Adrenal gland (tissue), 5 donors: ENCODE measurements at regions not wholly inside any gene's neighbourhood (a gene's known extent, or its start where the extent isn't known, plus 50 kb on each side); places are given as distances from the start of the nearest gene placed in this dataset.

Experiments
- CTCF ChIP-seq, 6 experiments: fragments of 450-650 bp in 4 of 6; fragments of 200-600 bp in 2 of 6; sonication (generic) in 1 of 6; IDR thresholded peaks; 1 replicate in 5 of 6; 2 replicates in 1 of 6; pipeline versions ENCODE4 v1.5.1 to v1.8.0; 2016 to 2021; ENCODE audit warnings: antibody characterized with exemption in 6 of 6, mild to moderate bottlenecking in 2 of 6, moderate library complexity in 1 of 6
- POLR2A ChIP-seq, 2 donors: fragments of 450-650 bp; IDR thresholded peaks; one replicate each; pipeline ENCODE4 v1.6.1; 2017; ENCODE audit warnings: antibody characterized with exemption in 2 of 2, mild to moderate bottlenecking in 2 of 2, moderate library complexity in 1 of 2
- donor health status: DM: no; HTN: no; CAD: no.

- no peak for TF ChIP-seq POLR2A (IDR thresholded peaks at IDR 0.05)
- no peak for TF ChIP-seq CTCF (IDR thresholded peaks at IDR 0.05)
Observed at GRCh38 chr9:87040410-87041009, 93.2 kb upstream of the GAS1 start.
